Urinary bladder (tissue), 3 donors: ENCODE measurements at regions not wholly inside any gene's neighbourhood (a gene's known extent, or its start where the extent isn't known, plus 50 kb on each side); places are given as distances from the start of the nearest gene placed in this dataset.

Experiments
- DNase-seq: peaks from one replicate; pipeline ENCODE4 v3.0.0-alpha.2; 2015; ENCODE audit errors: extremely low spot score
- H3K27ac ChIP-seq: one replicate; pipeline ENCODE4 v1.5.1; 2013; ENCODE audit warnings: low read depth, mild to moderate bottlenecking, moderate library complexity
- H3K36me3 ChIP-seq: one replicate; pipeline ENCODE4 v1.6.1; 2013; ENCODE audit warnings: mild to moderate bottlenecking, moderate library complexity; ENCODE audit not compliant: insufficient read depth
- H3K4me1 ChIP-seq: one replicate; pipeline ENCODE4 v1.6.1; 2013; ENCODE audit warnings: mild to moderate bottlenecking, moderate library complexity; ENCODE audit not compliant: insufficient read depth
- H3K4me3 ChIP-seq: one replicate; pipeline ENCODE4 v1.5.1; 2013; ENCODE audit warnings: low read depth, low read length
- WGBS: extraction: QIAGEN DNeasy Blood & Tissue Kit; methylation state at CpG from one replicate; pipeline ENCODE4 v1.1.7; 2013; 5-methylcytosine and 5-hydroxymethylcytosine counted together
- donor health status: healthy with polysubstance abuse.
- donor health status: healthy.

- Histone ChIP-seq H3K4me1 (no peaks in the 10 kb centered on the region), H3K36me3 (no peaks in the 10 kb centered on the region), H3K27ac (no peak overlapping the region), H3K4me3 (no peak overlapping the region)
- no peak for DNase-seq
- WGBS = 79% methylated on average over 3 of the region's 3 CpGs
Measured at GRCh38 chr6:115680621-115681020, 380.1 kb downstream of the FRK start.

- Histone ChIP-seq H3K4me3 (no peak overlapping the region), H3K27ac (no peak overlapping the region), H3K4me1 (no peaks in the 10 kb centered on the region), H3K36me3 (no peaks in the 10 kb centered on the region)
- peak; percentile 5 for DNase-seq
- 58% methylated on average over 3 of the region's 3 CpGs for WGBS
Measured at GRCh38 chr6:115677198-115677597, 383.5 kb downstream of the FRK start.

GRCh38 chr6:115675443-115675842, 385.2 kb downstream of the FRK start:
- no peaks in the 10 kb centered on the region for H3K4me1 ChIP-seq
- H3K4me3 ChIP-seq = no peak overlapping the region
- 53% methylated on average over 1 of the region's 1 CpG for WGBS
- no peak overlapping the region for H3K27ac ChIP-seq
- no peak for DNase-seq
- no peaks in the 10 kb centered on the region for H3K36me3 ChIP-seq

DNA sequence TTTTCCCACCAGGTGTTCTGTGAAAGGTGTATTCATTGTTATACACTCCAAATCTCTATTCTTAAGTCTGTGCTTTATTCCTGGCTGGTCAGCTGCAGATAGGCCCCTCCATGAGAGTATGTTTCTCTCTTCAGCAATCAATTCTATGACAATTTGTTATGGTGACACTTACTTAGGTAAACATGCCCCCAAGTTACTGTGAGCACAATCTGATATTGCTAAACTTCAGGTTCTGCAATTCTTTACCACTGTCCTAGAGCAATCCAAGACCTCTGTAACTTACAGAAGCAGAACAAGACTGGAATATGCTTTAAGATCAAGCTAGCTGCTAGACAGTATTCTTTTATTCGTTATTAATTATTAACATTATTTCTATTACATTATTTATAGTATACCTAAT, 391.9 kb downstream of the FRK start:
- H3K27ac ChIP-seq = no peak overlapping the region
- 91% methylated on average over 1 of the region's 1 CpG for WGBS

GRCh38 chr6:115668211-115668610, 392.5 kb downstream of the FRK start:
- Histone ChIP-seq H3K36me3 (no peaks in the 10 kb centered on the region), H3K4me1 (no peaks in the 10 kb centered on the region), H3K27ac (no peak overlapping the region), H3K4me3 (no peak overlapping the region)
- DNase-seq = no peak

More for the DNA sequence above, 391.9 kb downstream of the FRK start:
- Histone ChIP-seq H3K36me3 (no peaks in the 10 kb centered on the region), H3K4me1 (no peaks in the 10 kb centered on the region), H3K4me3 (no peak overlapping the region)
- DNase-seq = no peak

GRCh38 chr6:115667478-115668026, 393.1 kb downstream of the FRK start:
- Histone ChIP-seq H3K36me3 (no peaks in the 10 kb centered on the region), H3K4me1 (no peaks in the 10 kb centered on the region), H3K27ac (no peak overlapping the region), H3K4me3 (no peak overlapping the region)
- 84% methylated on average over 8 of the region's 8 CpGs for WGBS
- DNase-seq = no peak

GRCh38 chr6:115666997-115667396, 393.7 kb downstream of the FRK start:
- WGBS = 93% methylated on average over 2 of the region's 2 CpGs
- no peak overlapping the region for H3K4me3 ChIP-seq
- H3K36me3 ChIP-seq = no peaks in the 10 kb centered on the region
- DNase-seq = no peak
- no peaks in the 10 kb centered on the region for H3K4me1 ChIP-seq
- no peak overlapping the region for H3K27ac ChIP-seq

- Histone ChIP-seq H3K36me3 (no peaks in the 10 kb centered on the region), H3K27ac (no peak overlapping the region), H3K4me3 (no peak overlapping the region), H3K4me1 (no peaks in the 10 kb centered on the region)
- 75% methylated on average over 3 of the region's 3 CpGs for WGBS
- no peak for DNase-seq
Measured at GRCh38 chr6:115665310-115665709, 395.4 kb downstream of the FRK start.

DNA sequence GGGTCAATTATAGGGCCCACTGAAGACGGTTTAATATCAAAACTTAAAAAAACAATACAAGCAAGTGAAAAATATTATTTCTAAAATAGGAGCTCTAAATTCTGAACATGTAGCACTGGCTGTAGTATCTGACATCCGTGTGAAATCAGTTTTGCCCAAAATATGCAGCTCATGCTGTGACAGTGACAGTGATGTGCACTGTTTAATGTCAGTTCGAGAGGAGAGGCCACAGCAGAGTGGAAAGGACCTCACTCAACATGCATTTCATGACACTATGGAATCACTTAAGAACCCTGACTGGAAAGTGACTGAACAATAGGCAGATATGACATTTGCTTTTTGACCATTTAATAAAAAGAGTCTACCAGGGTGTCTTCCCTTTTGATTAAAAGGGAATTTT, 397.0 kb downstream of the FRK start:
- Histone ChIP-seq H3K4me3 (no peak overlapping the region), H3K36me3 (no peaks in the 10 kb centered on the region), H3K4me1 (no peaks in the 10 kb centered on the region), H3K27ac (no peak overlapping the region)
- 74% methylated on average over 3 of the region's 3 CpGs for WGBS
- DNase-seq = no peak

DNA sequence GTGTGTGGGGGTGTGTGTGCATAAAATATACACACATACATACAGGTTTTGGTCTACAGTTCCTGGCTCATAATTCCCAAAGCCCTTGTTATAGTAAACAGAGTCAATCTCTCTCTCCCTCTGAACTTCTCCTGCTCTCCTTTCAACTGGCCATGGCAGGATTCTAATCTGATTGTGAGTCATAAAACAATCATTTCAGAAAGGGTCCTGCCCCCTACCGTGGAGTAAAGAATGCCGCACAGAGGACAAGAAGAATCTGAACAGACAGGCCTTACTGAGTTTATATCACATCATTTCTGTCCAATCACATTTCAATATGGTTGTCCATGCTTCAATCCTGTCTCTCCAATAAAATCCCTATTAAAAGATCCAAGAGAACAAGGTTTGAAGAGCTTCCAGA, 416.9 kb downstream of the FRK start:
- no peak overlapping the region for H3K27ac ChIP-seq
- peak; percentile 31 for DNase-seq
- no peaks in the 10 kb centered on the region for H3K4me1 ChIP-seq
- WGBS = 9% methylated on average over 2 of the region's 2 CpGs
- no peak overlapping the region for H3K4me3 ChIP-seq
- no peaks in the 10 kb centered on the region for H3K36me3 ChIP-seq

DNA sequence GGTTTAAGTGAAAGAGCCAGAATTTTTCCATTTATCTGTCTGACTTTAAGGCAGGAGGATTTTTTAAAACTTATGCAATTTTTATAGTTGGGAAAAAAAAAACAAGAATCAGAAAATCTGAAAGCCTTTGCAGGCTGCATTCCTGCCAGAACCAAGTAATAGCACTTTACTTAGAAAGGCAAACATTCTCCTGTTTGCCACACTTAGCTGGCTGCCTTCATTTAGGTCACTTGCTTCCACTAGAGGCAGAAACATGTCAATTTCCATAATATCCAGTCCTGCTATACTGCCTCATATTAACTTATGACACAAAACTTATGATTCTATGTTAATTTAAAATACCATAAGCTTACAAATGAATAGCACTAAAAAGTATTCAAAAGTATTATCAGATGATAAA, 425.8 kb downstream of the FRK start:
- DNase-seq = no peak
- Histone ChIP-seq H3K4me1 (no peaks in the 10 kb centered on the region), H3K4me3 (no peak overlapping the region), H3K27ac (no peak overlapping the region), H3K36me3 (no peaks in the 10 kb centered on the region)

- no peaks in the 10 kb centered on the region for H3K36me3 ChIP-seq
- DNase-seq = no peak
- 81% methylated on average over 2 of the region's 2 CpGs for WGBS
- no peak overlapping the region for H3K4me3 ChIP-seq
- no peaks in the 10 kb centered on the region for H3K4me1 ChIP-seq
- no peak overlapping the region for H3K27ac ChIP-seq
Measured at GRCh38 chr6:115634131-115634530, 426.6 kb downstream of the FRK start.

DNA sequence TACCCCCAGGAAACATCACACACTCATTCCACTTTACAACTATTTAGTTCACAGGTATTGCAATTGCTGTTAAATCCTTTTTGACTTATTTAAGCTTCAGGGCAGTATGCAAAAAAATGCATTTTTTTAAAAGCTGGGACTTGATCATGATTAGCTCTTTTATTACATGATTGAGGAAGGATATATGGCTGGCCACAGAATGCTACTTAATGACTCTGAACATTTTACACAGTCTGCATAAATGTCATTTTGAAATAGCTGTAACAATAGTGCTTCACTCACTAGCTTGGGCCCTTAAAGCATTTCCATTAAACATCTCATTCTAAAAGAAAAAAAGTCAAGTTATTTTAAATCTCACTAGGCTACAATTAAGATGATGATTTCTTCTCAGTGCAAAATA, 429.7 kb downstream of the FRK start:
- no peak for DNase-seq
- H3K4me1 ChIP-seq = no peaks in the 10 kb centered on the region
- no peaks in the 10 kb centered on the region for H3K36me3 ChIP-seq
- H3K4me3 ChIP-seq = no peak overlapping the region
- H3K27ac ChIP-seq = no peak overlapping the region

DNA sequence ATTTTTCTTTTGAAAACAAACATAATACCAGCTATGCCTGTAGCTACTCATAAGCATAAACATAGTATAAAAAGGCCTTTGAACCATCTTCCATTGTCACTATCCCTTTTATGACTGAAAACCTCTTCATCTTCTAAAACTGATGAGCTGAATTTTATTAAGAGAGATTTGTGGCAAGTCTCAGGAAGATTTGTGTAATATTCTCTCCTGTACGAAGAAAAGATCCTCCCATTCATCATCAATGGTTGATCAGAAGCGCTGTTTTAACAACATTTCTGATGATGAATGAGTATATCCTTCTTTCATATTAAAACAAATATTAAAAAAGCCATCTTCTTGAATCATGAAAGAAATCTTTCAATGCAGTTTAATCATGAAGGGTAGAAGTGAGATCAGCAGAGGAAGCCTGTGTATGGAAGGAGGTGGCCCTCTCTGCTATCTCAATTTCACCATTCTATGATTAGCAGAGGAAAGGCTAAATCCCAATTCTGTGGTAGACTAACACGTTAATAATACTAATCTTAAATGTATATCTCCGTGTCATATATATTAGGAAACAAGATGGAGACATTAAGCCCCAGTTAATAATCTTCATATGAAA, 430.2 kb downstream of the FRK start:
- Histone ChIP-seq H3K4me3 (no peak overlapping the region), H3K36me3 (no peaks in the 10 kb centered on the region), H3K27ac (no peak overlapping the region), H3K4me1 (no peaks in the 10 kb centered on the region)
- 76% methylated on average over 4 of the region's 4 CpGs for WGBS
- DNase-seq = no peak

DNA sequence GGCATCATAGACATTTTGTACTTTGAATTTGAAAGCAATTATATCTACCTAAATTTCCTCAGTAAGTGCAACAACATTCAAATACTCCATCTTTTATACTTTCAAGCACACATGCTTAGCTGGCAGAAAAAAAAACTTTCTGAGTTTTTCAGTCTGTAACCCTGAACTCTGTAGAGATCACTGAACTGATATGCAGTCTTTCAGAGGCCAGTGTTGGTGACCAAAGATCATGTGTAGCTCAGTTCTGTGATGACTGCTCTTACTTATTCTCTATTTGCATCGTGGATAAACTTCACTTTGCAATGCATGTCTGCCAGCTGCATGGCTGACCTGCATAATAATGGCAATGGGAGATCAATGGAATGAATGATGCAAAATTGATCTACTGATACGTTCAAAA, 431.3 kb downstream of the FRK start:
- H3K4me1 ChIP-seq = no peaks in the 10 kb centered on the region
- 77% methylated on average over 2 of the region's 2 CpGs for WGBS
- no peaks in the 10 kb centered on the region for H3K36me3 ChIP-seq
- H3K27ac ChIP-seq = no peak overlapping the region
- H3K4me3 ChIP-seq = no peak overlapping the region
- no peak for DNase-seq
